AG10803 (cell line): ENCODE measurements at regions not wholly inside any gene's neighbourhood (a gene's known extent, or its start where the extent isn't known, plus 50 kb on each side); places are given as distances from the start of the nearest gene placed in this dataset.
"Not testable (repeated sequence)": the region's sequence is repeated elsewhere in the genome, so short reads cannot be mapped to it uniquely, and the experiment has no call there.

Experiments
- DNase-seq: peaks from one replicate; pipeline ENCODE4 v3.0.0; 2010; ENCODE audit warnings: low read depth
- H3K4me3 ChIP-seq: 2 replicates; pipeline ENCODE4 v1.5.1; 2011; ENCODE audit warnings: mild to moderate bottlenecking, low read length, control low read depth
- CTCF ChIP-seq: conservative IDR thresholded peaks from 2 replicates; pipeline ENCODE4 v1.5.1; 2011; ENCODE audit warnings: mild to moderate bottlenecking, low read length, control low read depth, inconsistent platforms

GRCh38 chr21:27534206-27534605 is 567.3 kb upstream of the ADAMTS5 start:
- TF ChIP-seq CTCF: no peak
- H3K4me3 ChIP-seq: no peak overlapping the region
- peak; percentile 70 for DNase-seq

GRCh38 chr21:27532076-27532475 is 565.2 kb upstream of the ADAMTS5 start:
- no peak overlapping the region for H3K4me3 ChIP-seq
- no peak for DNase-seq
- no peak for TF ChIP-seq CTCF

GRCh38 chr21:27528697-27529096 is 561.8 kb upstream of the ADAMTS5 start:
- TF ChIP-seq CTCF: no peak

GRCh38 chr21:27526451-27526850 is 559.6 kb upstream of the ADAMTS5 start:
- TF ChIP-seq CTCF: no peak
- no peak for DNase-seq
- H3K4me3 ChIP-seq: no peak overlapping the region

More at GRCh38 chr21:27528697-27529096, 561.8 kb upstream of the ADAMTS5 start:
- no peak for DNase-seq
- no peak overlapping the region for H3K4me3 ChIP-seq

GRCh38 chr21:27525780-27526179 is 558.9 kb upstream of the ADAMTS5 start:
- no peak for TF ChIP-seq CTCF
- H3K4me3 ChIP-seq: no peak overlapping the region
- DNase-seq: no peak

- no peak overlapping the region for H3K4me3 ChIP-seq
- TF ChIP-seq CTCF: no peak
- DNase-seq: peak; percentile 75
Measured at GRCh38 chr21:27519361-27519760, 552.5 kb upstream of the ADAMTS5 start.

GRCh38 chr21:27517177-27517576 is 550.3 kb upstream of the ADAMTS5 start:
- H3K4me3 ChIP-seq, DNase-seq: not testable (repeated sequence)

- no peak overlapping the region for H3K4me3 ChIP-seq
- no peak for TF ChIP-seq CTCF
- DNase-seq: peak; percentile 29
Measured at GRCh38 chr21:27515676-27516075, 548.8 kb upstream of the ADAMTS5 start.
